GM10266 (cell line): ENCODE measurements at regions not wholly inside any gene's neighbourhood (a gene's known extent, or its start where the extent isn't known, plus 50 kb on each side); places are given as distances from the start of the nearest gene placed in this dataset.

Source experiments
- DNase-seq: peaks from one replicate; pipeline ENCODE4 v3.0.0; 2012; ENCODE audit errors: extremely low spot score
- TF ChIP-seq, protein P1 (sequence below): IDR thresholded peaks from 2 replicates; pipeline ENCODE4 v1.5.1; 2012; ENCODE audit warnings: mild to moderate bottlenecking, low read depth; ENCODE audit not compliant: control insufficient read depth, insufficient read depth; ENCODE audit errors: missing control alignments

DNA sequence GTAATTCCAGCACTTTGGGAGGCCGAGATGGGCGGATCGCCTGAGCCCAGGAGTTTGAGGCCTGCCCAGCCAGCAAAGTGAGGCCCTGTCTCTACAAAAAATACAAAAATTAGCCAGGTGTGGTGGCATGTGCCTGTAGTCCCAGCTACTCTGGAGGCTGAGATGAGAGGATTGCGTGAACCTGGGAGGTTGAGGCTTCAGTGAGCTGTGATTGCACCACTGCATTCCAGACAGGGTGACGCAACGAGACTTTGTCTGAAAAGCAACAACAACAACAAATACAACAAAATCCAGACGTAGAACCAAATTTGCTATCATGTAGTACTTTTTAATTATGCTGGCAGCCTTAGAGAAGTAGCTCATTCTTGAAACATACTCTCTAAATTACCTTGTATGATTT lies 277.1 kb downstream of the KLF5 start:
- TF ChIP-seq, protein P1, sequence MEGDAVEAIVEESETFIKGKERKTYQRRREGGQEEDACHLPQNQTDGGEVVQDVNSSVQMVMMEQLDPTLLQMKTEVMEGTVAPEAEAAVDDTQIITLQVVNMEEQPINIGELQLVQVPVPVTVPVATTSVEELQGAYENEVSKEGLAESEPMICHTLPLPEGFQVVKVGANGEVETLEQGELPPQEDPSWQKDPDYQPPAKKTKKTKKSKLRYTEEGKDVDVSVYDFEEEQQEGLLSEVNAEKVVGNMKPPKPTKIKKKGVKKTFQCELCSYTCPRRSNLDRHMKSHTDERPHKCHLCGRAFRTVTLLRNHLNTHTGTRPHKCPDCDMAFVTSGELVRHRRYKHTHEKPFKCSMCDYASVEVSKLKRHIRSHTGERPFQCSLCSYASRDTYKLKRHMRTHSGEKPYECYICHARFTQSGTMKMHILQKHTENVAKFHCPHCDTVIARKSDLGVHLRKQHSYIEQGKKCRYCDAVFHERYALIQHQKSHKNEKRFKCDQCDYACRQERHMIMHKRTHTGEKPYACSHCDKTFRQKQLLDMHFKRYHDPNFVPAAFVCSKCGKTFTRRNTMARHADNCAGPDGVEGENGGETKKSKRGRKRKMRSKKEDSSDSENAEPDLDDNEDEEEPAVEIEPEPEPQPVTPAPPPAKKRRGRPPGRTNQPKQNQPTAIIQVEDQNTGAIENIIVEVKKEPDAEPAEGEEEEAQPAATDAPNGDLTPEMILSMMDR: no peak
- DNase-seq: no peak

DNA sequence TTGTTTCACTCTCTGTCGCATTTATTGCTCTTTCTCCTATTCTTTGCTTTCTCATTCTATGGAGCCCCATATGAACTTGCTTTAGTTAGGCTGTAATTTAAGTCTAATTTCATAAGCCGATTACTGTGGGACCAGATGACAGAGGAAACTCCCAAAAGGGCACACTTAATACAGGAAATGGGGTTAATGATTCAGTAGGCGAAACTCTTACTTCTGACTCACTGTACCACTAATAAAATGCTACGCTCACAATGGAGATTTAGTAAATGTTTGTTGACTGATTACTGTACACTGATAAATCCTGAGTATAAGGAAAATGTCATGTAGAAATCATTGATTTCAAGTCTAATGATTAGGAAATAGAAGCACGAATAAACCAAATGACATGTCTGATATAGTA lies 276.4 kb downstream of the KLF5 start:
- no peak for DNase-seq

GRCh38 chr13:73334445-73334844 lies 275.6 kb downstream of the KLF5 start:
- TF ChIP-seq, protein P1: no peak
- DNase-seq: no peak

More for the DNA sequence above, 276.4 kb downstream of the KLF5 start:
- TF ChIP-seq, protein P1: no peak

DNA sequence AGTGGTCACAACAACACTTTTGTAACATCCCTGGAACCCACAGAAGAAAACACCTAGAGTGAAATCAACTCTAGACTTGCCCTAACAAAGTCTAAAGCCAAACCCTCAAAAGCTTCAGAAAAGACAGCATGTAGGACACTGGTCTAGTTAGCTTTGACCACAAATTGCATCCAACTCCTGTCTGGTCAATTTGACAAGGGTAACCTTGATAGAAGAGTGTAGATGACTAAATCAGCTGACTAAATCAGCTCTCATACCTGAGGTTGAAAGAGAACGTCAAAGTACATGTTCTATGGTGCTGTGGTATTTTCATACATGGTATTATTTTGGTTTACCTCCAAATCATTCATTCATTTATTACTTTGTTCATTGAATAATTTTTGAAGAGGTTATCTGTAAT lies 272.8 kb downstream of the KLF5 start:
- TF ChIP-seq, protein P1: no peak
- no peak for DNase-seq

GRCh38 chr13:73329355-73329754 lies 270.6 kb downstream of the KLF5 start:
- TF ChIP-seq, protein P1: peak; percentile 3
- DNase-seq: no peak

- DNase-seq: no peak
Measured at GRCh38 chr13:73327579-73327978, 268.8 kb downstream of the KLF5 start.

DNA sequence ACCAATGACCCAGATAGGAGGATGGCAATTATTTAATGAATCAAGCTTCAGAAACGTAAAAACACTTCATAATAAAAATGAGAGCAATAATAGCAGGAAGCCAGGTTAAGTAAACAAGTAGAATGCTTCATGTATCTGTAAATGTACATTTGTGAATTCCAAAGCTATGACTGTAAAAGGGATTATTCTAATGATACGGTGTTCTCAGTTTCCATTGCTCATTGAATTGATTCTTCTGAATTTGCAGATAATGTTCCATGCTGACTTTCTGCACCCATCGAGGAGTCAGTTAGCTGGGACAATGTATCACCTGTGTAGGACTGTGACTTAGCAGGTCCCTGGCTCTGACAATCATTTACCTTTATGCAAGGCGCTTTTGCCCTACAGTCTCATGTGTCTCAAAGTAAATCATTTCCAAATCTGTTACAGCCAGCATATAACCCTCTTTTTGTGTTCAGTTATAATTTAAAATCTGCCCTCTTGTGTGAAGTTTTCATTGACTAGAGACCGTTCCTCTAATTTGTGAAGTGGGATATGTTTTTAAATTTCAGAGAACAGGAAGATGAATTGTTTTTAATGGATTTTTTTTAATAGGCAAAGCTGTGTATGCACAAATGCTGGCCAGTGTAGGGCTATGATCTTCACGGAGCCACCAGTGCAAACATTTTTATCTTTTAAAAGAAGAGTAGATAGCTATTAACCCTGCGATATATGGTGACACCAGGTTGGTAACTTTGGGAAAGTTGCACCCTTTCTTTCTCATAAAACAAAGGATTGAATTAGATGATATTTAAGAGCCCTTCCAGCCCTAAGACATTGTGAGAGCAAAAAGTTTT lies 267.1 kb downstream of the KLF5 start:
- no peak for DNase-seq
- TF ChIP-seq, protein P1: no peak

More at GRCh38 chr13:73327579-73327978, 268.8 kb downstream of the KLF5 start:
- TF ChIP-seq, protein P1: no peak
